HG02884 (cell line): ENCODE measurements at regions not wholly inside any gene's neighbourhood (a gene's known extent, or its start where the extent isn't known, plus 50 kb on each side); places are given as distances from the start of the nearest gene placed in this dataset.
"Not testable (repeated sequence)": the region's sequence is repeated elsewhere in the genome, so short reads cannot be mapped to it uniquely, and the experiment has no call there.

ENCODE experiments used
- ATAC-seq: cut with Tn5 transposase; IDR thresholded peaks from one replicate; pipeline ENCODE4 v1.9.1; 2021; ENCODE audit warnings: mild to moderate bottlenecking, moderate library complexity; ENCODE audit not compliant: unreplicated experiment

- no peak for ATAC-seq
Measured at GRCh38 chr10:109215291-109216075, 707.8 kb downstream of the XPNPEP1 start.

- ATAC-seq: not testable (repeated sequence)
Measured at GRCh38 chr10:109214891-109215290, 708.4 kb downstream of the XPNPEP1 start.

- ATAC-seq: no peak
Measured at GRCh38 chr10:109207361-109207760, 716.0 kb downstream of the XPNPEP1 start.

- no peak for ATAC-seq
Measured at GRCh38 chr10:109205929-109206585, 717.3 kb downstream of the XPNPEP1 start.

- no peak for ATAC-seq
Measured at GRCh38 chr10:109203646-109204353, 719.5 kb downstream of the XPNPEP1 start.

- no peak for ATAC-seq
Measured at GRCh38 chr10:109202111-109202510, 721.2 kb downstream of the XPNPEP1 start.

GRCh38 chr10:109200646-109201045 lies 722.7 kb downstream of the XPNPEP1 start:
- no peak for ATAC-seq

- ATAC-seq: no peak
Measured at GRCh38 chr10:109191823-109192222, 731.5 kb downstream of the XPNPEP1 start.

- no peak for ATAC-seq
Measured at GRCh38 chr10:109191341-109191740, 732.0 kb downstream of the XPNPEP1 start.

GRCh38 chr10:109187677-109188076 lies 735.6 kb downstream of the XPNPEP1 start:
- ATAC-seq: no peak

- no peak for ATAC-seq
Measured at GRCh38 chr10:109183366-109183765, 739.9 kb downstream of the XPNPEP1 start.

- ATAC-seq: no peak
Measured at GRCh38 chr10:109178591-109178990, 744.7 kb downstream of the XPNPEP1 start.

- ATAC-seq: no peak
Measured at GRCh38 chr10:109174526-109174925, 748.8 kb downstream of the XPNPEP1 start.

- ATAC-seq: no peak
Measured at GRCh38 chr10:109173937-109174336, 749.4 kb downstream of the XPNPEP1 start.

- no peak for ATAC-seq
Measured at GRCh38 chr10:109173121-109173520, 750.2 kb downstream of the XPNPEP1 start.

- no peak for ATAC-seq
Measured at GRCh38 chr10:109166935-109167334, 756.4 kb downstream of the XPNPEP1 start.

- no peak for ATAC-seq
Measured at GRCh38 chr10:109159351-109159750, 764.0 kb downstream of the XPNPEP1 start.

- ATAC-seq: no peak
Measured at GRCh38 chr10:109156396-109156795, 766.9 kb downstream of the XPNPEP1 start.

GRCh38 chr10:109149666-109150350 lies 773.5 kb downstream of the XPNPEP1 start:
- ATAC-seq: no peak

- ATAC-seq: no peak
Measured at GRCh38 chr10:109127363-109127762, 795.9 kb downstream of the XPNPEP1 start.

- ATAC-seq: no peak
Measured at GRCh38 chr10:109126541-109126940, 796.8 kb downstream of the XPNPEP1 start.
